Activated CD8-positive, alpha-beta memory T cell treated with anti-CD3 and anti-CD28 coated beads for 36 hours (primary cell): ENCODE measurements at regions not wholly inside any gene's neighbourhood (a gene's known extent, or its start where the extent isn't known, plus 50 kb on each side); places are given as distances from the start of the nearest gene placed in this dataset.
"Not testable (repeated sequence)": the region's sequence is repeated elsewhere in the genome, so short reads cannot be mapped to it uniquely, and the experiment has no call there.

ENCODE experiments used
- CTCF ChIA-PET: fragments of 350-600 bp; sonication (Branson Sonifier 250); formaldehyde crosslinking; loops from one replicate; lab custom pipeline; 2021; ENCODE audit warnings: antibody characterized with exemption; lab: Charles Lee
- POLR2A ChIA-PET: fragments of 350-600 bp; sonication (Branson Sonifier 250); formaldehyde crosslinking; loops from one replicate; lab custom pipeline; 2021; ENCODE audit warnings: antibody characterized with exemption; lab: Charles Lee

- ChIA-PET POLR2A (no interaction called here), CTCF (no interaction called here)
Measured at GRCh38 chr1:200294241-200294640, 115.6 kb downstream of the ZNF281 start.

- POLR2A ChIA-PET = no interaction called here
Measured at GRCh38 chr1:200292699-200293098, 117.1 kb downstream of the ZNF281 start.

GRCh38 chr1:200291106-200291505 lies 118.7 kb downstream of the ZNF281 start:
- CTCF ChIA-PET = no interaction called here
- POLR2A ChIA-PET = no interaction called here

More at GRCh38 chr1:200292699-200293098, 117.1 kb downstream of the ZNF281 start:
- CTCF ChIA-PET = no interaction called here

- POLR2A ChIA-PET = no interaction called here
- CTCF ChIA-PET = no interaction called here
Measured at GRCh38 chr1:200290010-200290685, 119.7 kb downstream of the ZNF281 start.

GRCh38 chr1:200288226-200288625 lies 121.6 kb downstream of the ZNF281 start:
- POLR2A ChIA-PET = no interaction called here

DNA sequence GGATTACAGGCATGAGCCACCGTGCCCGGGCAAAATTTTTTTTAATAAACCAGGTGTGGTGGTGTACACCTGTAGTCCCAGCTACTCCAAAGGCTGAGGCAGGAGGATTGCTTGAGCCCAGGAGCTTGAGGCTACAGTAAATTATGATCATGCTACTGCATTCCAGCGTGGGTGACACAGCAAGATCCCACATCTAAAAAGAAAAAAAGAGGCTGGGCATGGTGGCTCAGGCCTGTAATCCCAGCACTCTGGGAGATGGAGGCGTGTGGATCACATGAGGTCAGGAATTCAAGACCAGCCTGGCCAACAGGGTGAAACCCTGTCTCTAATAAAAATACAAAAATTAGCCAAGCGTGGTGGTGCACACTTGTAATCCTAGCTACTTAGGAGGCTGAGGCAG lies 125.6 kb downstream of the ZNF281 start:
- CTCF ChIA-PET, POLR2A ChIA-PET: not testable (repeated sequence)

More at GRCh38 chr1:200288226-200288625, 121.6 kb downstream of the ZNF281 start:
- CTCF ChIA-PET = no interaction called here

GRCh38 chr1:200282497-200283122 lies 127.2 kb downstream of the ZNF281 start:
- POLR2A ChIA-PET = no interaction called here
- CTCF ChIA-PET = no interaction called here

DNA sequence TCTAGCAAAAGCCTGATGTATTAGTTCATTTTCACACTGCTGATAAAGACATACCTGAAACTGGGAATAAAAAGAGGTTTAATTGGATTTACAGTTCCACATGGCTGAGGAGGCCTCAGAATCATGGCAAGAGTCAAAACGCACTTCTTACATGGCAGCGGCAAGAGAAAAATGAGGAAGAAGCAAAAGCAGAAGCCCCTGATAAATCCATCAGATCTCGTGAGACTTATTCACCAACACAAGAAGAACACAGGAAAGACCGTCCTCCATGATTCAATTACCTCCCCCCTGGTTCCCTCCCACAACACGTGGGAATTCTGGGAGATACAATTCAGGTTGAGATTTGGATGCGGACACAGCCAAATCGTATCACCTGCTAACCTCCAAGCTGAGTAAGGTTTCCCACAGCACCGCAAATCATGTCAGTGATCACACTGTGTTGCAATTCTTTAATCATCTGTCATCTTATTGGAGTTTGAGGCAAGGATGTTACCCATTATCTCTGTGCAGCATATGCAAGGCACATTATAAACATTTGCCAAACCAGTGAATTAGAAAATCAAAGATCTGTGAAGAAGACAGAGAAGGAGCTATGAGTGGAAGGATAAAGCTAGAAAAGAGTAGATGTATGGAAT lies 128.5 kb downstream of the ZNF281 start:
- POLR2A ChIA-PET = no interaction called here
- CTCF ChIA-PET = interaction anchor here (1.1 kb wide), 1 partner anchor 228 kb away, joined by 3 read pairs; no protein-coding TSS in a partner anchor

GRCh38 chr1:200279810-200280411 lies 129.9 kb downstream of the ZNF281 start:
- ChIA-PET POLR2A (no interaction called here), CTCF (interaction anchor here (0.6 to 1.9 kb wide), 3 partner anchors 178 to 209 kb away, joined by 3 to 8 read pairs (median 4); no protein-coding TSS in a partner anchor)

DNA sequence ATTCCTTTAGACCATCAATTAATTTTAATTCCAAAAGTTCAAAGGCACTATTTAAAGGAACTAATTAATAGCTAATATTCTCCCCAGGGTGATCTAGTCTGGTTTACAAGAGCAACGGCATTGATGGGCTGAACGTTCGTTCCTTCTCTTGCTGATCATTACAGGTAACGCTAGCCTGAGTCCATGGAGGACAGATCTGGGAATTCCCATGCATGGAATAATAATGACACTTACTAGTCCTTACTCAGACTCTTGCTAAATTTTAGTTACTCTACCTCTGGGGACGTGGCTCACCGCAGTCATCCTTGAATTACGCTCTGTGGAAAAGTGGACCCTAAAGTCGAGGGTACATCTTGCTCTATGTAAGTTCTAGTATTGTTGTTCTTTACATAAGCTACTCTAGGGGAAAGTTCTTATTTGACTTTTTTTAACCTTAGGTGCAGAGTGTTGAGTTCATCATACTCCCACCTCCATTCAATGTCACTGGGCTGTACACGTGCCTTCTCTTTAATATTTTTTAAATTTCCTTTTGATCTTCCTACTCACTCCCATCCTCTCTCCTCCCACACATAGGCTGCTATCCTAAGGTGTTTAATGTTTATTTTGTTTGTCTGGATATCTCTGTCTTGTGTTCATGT lies 133.9 kb downstream of the ZNF281 start:
- ChIA-PET POLR2A (no interaction called here), CTCF (interaction anchor here (0.7 to 1.5 kb wide), 3 partner anchors 49 to 213 kb away, joined by 3 to 4 read pairs (median 3); no protein-coding TSS in a partner anchor)

DNA sequence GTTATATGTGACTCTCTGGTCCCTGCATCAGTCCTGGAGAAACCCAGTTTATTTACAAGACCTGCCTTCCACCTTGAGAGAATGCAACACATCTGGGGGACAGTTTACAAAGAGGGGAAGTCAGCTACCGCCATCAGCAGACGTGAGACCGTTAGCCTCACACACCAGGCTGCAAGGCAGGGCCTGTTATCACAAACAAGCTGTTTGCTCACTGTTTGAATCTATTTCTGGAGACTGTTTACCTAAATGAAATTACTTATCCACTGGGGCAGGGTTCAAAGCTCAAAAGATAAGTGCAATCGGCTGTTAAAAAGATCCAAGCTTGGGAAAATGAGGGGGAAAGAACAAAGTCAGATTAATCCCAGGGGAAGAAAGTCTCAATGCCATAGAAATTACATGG lies 134.4 kb downstream of the ZNF281 start:
- CTCF ChIA-PET = no interaction called here
- POLR2A ChIA-PET = no interaction called here

GRCh38 chr1:200274116-200274515 lies 135.7 kb downstream of the ZNF281 start:
- ChIA-PET CTCF (no interaction called here), POLR2A (no interaction called here)

GRCh38 chr1:200272481-200273068 lies 137.3 kb downstream of the ZNF281 start:
- CTCF ChIA-PET = no interaction called here
- POLR2A ChIA-PET = no interaction called here

GRCh38 chr1:200269256-200269655 lies 140.6 kb downstream of the ZNF281 start:
- CTCF ChIA-PET = no interaction called here
- POLR2A ChIA-PET = no interaction called here

- ChIA-PET CTCF (no interaction called here), POLR2A (no interaction called here)
Measured at GRCh38 chr1:200267937-200268336, 141.9 kb downstream of the ZNF281 start.

- ChIA-PET POLR2A (no interaction called here), CTCF (no interaction called here)
Measured at GRCh38 chr1:200267458-200267857, 142.4 kb downstream of the ZNF281 start.

DNA sequence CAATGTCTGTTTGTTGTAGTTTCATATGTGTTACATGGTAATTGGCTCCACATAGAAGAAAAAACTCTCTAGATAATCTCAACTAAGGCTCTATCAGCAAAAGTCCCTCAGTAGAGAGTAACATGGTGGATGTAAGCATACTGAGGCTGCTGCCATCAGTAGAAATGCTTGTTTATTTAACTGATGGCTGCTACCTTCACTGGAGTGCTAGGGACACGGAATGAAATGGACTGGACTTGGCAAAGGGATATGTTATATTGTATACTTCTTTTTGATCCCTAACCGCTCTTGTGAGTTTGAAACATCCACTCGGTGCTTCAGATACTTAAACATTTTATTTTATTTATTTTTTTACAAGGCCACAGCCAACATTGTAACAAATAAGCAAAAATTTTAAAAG lies 143.0 kb downstream of the ZNF281 start:
- CTCF ChIA-PET = no interaction called here
- POLR2A ChIA-PET = no interaction called here

DNA sequence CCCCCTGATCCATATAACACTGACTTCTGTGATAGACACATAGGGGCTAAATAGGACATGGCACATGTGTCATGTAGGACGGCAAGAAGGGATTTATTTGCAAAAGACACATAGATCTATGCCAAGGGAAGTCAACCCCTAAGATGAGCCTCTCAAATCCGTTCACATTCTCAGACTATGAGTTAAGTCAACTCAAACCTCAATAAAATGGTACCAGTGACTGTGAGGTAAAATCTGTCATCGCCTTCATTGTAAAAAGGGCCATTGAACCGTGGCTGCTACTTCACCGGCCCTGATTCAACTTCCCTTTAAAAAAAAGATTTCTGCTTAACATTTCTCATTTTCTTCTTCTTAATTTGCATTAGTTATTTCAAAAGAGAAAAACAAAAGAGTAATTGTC lies 144.0 kb downstream of the ZNF281 start:
- ChIA-PET CTCF (no interaction called here), POLR2A (no interaction called here)

DNA sequence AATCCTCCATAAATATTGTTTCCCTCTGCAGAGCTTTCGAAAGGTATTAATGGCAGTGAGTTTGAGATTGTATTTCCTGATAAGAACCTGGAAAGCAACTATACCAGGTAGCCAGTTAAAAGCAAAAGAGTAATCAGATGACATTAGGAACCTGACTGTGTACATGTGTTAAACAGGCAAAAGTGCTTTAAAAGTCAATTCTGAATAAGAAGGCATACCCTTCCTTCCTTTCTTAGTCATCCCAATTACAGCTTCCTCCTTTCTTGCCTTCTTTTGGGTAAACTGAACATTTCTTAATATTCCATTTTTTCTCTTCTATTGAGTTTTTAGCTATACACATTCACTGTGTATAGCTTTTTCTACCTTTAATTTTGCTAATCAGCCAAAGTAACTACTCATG lies 144.7 kb downstream of the ZNF281 start:
- POLR2A ChIA-PET = no interaction called here

More for the DNA sequence above, 144.7 kb downstream of the ZNF281 start:
- CTCF ChIA-PET = no interaction called here
